ENCODE measurements at regions not wholly inside any gene's neighbourhood (a gene's known extent, or its start where the extent isn't known, plus 50 kb on each side); places are given as distances from the start of the nearest gene placed in this dataset.

GRCh38 chr22:49640366-49641095 lies 187.1 kb downstream of the BRD1 start:
- no peak for DNase-seq (ENCODE audit: low read depth in 2 of 2)

GRCh38 chr22:49639956-49640355 lies 187.7 kb downstream of the BRD1 start:
- no peak for DNase-seq (ENCODE audit: low read depth in 2 of 2)

GRCh38 chr22:49638788-49639187 lies 188.9 kb downstream of the BRD1 start:
- DNase-seq (ENCODE audit: low read depth in 2 of 2), result no peak

GRCh38 chr22:49638001-49638400 lies 189.7 kb downstream of the BRD1 start:
- DNase-seq (ENCODE audit: low read depth in 2 of 2), result no peak

- DNase-seq (ENCODE audit: low read depth in 2 of 2), result no peak
Observed at GRCh38 chr22:49637255-49637760, 190.4 kb downstream of the BRD1 start.

GRCh38 chr22:49636649-49637048 lies 191.0 kb downstream of the BRD1 start:
- no peak for DNase-seq (ENCODE audit: low read depth in 2 of 2)

- no peak for DNase-seq (ENCODE audit: low read depth in 2 of 2)
Observed at GRCh38 chr22:49636214-49636613, 191.5 kb downstream of the BRD1 start.

GRCh38 chr22:49634006-49634772 lies 193.5 kb downstream of the BRD1 start:
- DNase-seq (ENCODE audit: low read depth in 2 of 2), result no peak

GRCh38 chr22:49633010-49633324 lies 194.7 kb downstream of the BRD1 start:
- DNase-seq (ENCODE audit: low read depth in 2 of 2), result no peak

GRCh38 chr22:49632199-49633009 lies 195.3 kb downstream of the BRD1 start:
- DNase-seq (ENCODE audit: low read depth in 2 of 2), result peak; percentile 12 to 13

GRCh38 chr22:49630448-49630946 lies 197.2 kb downstream of the BRD1 start:
- DNase-seq (ENCODE audit: low read depth in 2 of 2), result no peak

- DNase-seq (ENCODE audit: low read depth in 2 of 2), result no peak
Observed at GRCh38 chr22:49629586-49630447, 197.9 kb downstream of the BRD1 start.

- no peak for DNase-seq (ENCODE audit: low read depth in 2 of 2)
Observed at GRCh38 chr22:49629261-49629570, 198.5 kb downstream of the BRD1 start.

GRCh38 chr22:49628391-49629260 lies 199.0 kb downstream of the BRD1 start:
- DNase-seq (ENCODE audit: low read depth in 2 of 2), result no peak

- DNase-seq (ENCODE audit: low read depth in 2 of 2), result no peak
Observed at GRCh38 chr22:49627217-49628181, 200.2 kb downstream of the BRD1 start.

- no peak for DNase-seq (ENCODE audit: low read depth in 2 of 2)
Observed at GRCh38 chr22:49626361-49627216, 201.1 kb downstream of the BRD1 start.

GRCh38 chr22:49624421-49625177 lies 203.1 kb downstream of the BRD1 start:
- DNase-seq (ENCODE audit: low read depth in 2 of 2), result no peak
